Endothelial cell of umbilical vein (primary cell): ENCODE measurements at regions not wholly inside any gene's neighbourhood (a gene's known extent, or its start where the extent isn't known, plus 50 kb on each side); places are given as distances from the start of the nearest gene placed in this dataset.

Experiments used
- BruUV-seq: library from RNA; stranded (reverse); fragments of 400-500 nt; replicated peaks from 2 replicates; lab custom pipeline; 2021; lab: Mats Ljungman, UMichigan
- CTCF ChIA-PET: fragments of 300-600, 350-600 bp; sonication (Branson Sonifier 250); formaldehyde crosslinking; loops from one replicate; lab custom pipeline; 2021; ENCODE audit warnings: antibody characterized with exemption, inconsistent platforms; lab: Charles Lee
- POLR2A ChIA-PET: fragments of 300-600, 350-600 bp; sonication (Branson Sonifier 250); formaldehyde crosslinking; loops from one replicate; lab custom pipeline; 2021; ENCODE audit warnings: antibody characterized with exemption, inconsistent platforms; lab: Charles Lee
- DNase-seq: peaks from one replicate; pipeline ENCODE4 v3.0.0-alpha.2; 2011; ENCODE audit warnings: low read depth, low spot score
- FAIRE-seq: peaks from 2 replicates; lab custom pipeline; 2011; peaks lifted over from hg19 to GRCh38; lab: Jason Lieb, UNC
- H2AFZ ChIP-seq: 2 replicates; pipeline ENCODE4 v1.6.0; 2012; ENCODE audit warnings: low read depth, low read length, control low read depth, inconsistent platforms
- H3K27ac ChIP-seq: 2 replicates; pipeline ENCODE4 v1.5.1; 2011; ENCODE audit warnings: low read depth, mild to moderate bottlenecking, control low read depth, low read length, moderate library complexity; ENCODE audit not compliant: insufficient read depth
- H3K27me3 ChIP-seq, 2 experiments: 2 replicates each; pipeline versions ENCODE4 v1.6.0 to v1.6.1; 2011; ENCODE audit warnings: low read length in 2 of 2, mixed read lengths in 1 of 2; ENCODE audit not compliant: control insufficient read depth in 2 of 2, insufficient read depth in 2 of 2
- H3K36me3 ChIP-seq, 2 experiments: 2 replicates in 1 of 2; 3 replicates in 1 of 2; pipeline ENCODE4 v1.5.1; 2011; ENCODE audit warnings: low read length in 2 of 2, mild to moderate bottlenecking in 1 of 2, moderate library complexity in 1 of 2; ENCODE audit not compliant: control insufficient read depth in 2 of 2, insufficient read depth in 2 of 2; ENCODE audit errors: extremely low read depth in 1 of 2
- H3K4me1 ChIP-seq: 3 replicates; pipeline ENCODE4 v1.5.1; 2011; ENCODE audit warnings: mild to moderate bottlenecking, low read length; ENCODE audit not compliant: control insufficient read depth, insufficient read depth; ENCODE audit errors: extremely low read depth
- H3K4me2 ChIP-seq: 2 replicates; pipeline ENCODE4 v1.6.1; 2011; ENCODE audit warnings: low read length, control low read depth, mixed read lengths; ENCODE audit not compliant: insufficient read depth
- H3K4me3 ChIP-seq, 3 experiments: fragments of 200-600 bp in 1 of 3; sonication (generic), shearing (Covaris generic) in 1 of 3; replicated peaks in 1 of 3; 2 replicates each; pipeline ENCODE4 v1.5.1; 2011 to 2016; ENCODE audit warnings: control low read depth in 3 of 3, low read length in 3 of 3, mild to moderate bottlenecking in 2 of 3, inconsistent platforms in 1 of 3, low read depth in 1 of 3, moderate library complexity in 1 of 3; ENCODE audit not compliant: insufficient read depth in 1 of 3
- H3K79me2 ChIP-seq: 2 replicates; pipeline ENCODE4 v1.6.0; 2012; ENCODE audit warnings: low read length, inconsistent platforms; ENCODE audit not compliant: control insufficient read depth, insufficient read depth
- H3K9ac ChIP-seq: replicated peaks from 2 replicates; pipeline ENCODE3; 2011; ENCODE audit warnings: low read length, control low read depth; ENCODE audit not compliant: insufficient read depth; ENCODE audit errors: extremely low read depth
- H3K9me1 ChIP-seq: replicated peaks from 3 replicates; pipeline ENCODE4 v1.6.0; 2011; ENCODE audit warnings: mild to moderate bottlenecking, low read length; ENCODE audit not compliant: control insufficient read depth, insufficient read depth; ENCODE audit errors: extremely low read depth
- H3K9me3 ChIP-seq: replicated peaks from 2 replicates; pipeline ENCODE4 v1.5.1; 2012; ENCODE audit warnings: low read length, inconsistent platforms; ENCODE audit not compliant: control insufficient read depth, insufficient read depth
- H4K20me1 ChIP-seq: replicated peaks from 2 replicates; pipeline ENCODE3; 2011; ENCODE audit warnings: mild to moderate bottlenecking, low read length; ENCODE audit not compliant: control insufficient read depth, insufficient read depth; ENCODE audit errors: extremely low read depth
- CTCF ChIP-seq, 2 donors: IDR thresholded peaks; 1 replicate in 1 of 2; 2 replicates in 1 of 2; pipeline ENCODE4 v1.5.1; 2011; ENCODE audit warnings: low read length in 2 of 2, mild to moderate bottlenecking in 2 of 2, moderate library complexity in 2 of 2, control low read depth in 1 of 2, inconsistent platforms in 1 of 2, low read depth in 1 of 2; ENCODE audit not compliant: insufficient read depth in 1 of 2; ENCODE audit errors: extremely low read depth in 1 of 2
- EZH2 ChIP-seq: IDR thresholded peaks from 2 replicates; pipeline ENCODE4 v1.6.1; 2012; ENCODE audit warnings: borderline replicate concordance, low read depth, mild to moderate bottlenecking, moderate library complexity, low read length, inconsistent platforms; ENCODE audit not compliant: severe bottlenecking
- FOS ChIP-seq: IDR thresholded peaks from 2 replicates; pipeline ENCODE4 v1.6.1; 2011; ENCODE audit warnings: mild to moderate bottlenecking, low read length, moderate library complexity, borderline replicate concordance; ENCODE audit not compliant: insufficient read depth
- GATA2 ChIP-seq: IDR thresholded peaks from 2 replicates; pipeline ENCODE4 v1.7.0; 2011; ENCODE audit warnings: low read depth, mild to moderate bottlenecking, moderate library complexity, mixed read lengths, low read length; ENCODE audit not compliant: insufficient read length, insufficient read depth
- JUN ChIP-seq: IDR thresholded peaks from 2 replicates; pipeline ENCODE4 v1.6.1; 2011; ENCODE audit warnings: borderline replicate concordance, low read depth; ENCODE audit not compliant: insufficient read length, insufficient read depth
- MAX ChIP-seq: IDR thresholded peaks from 2 replicates; pipeline ENCODE4 v1.6.1; 2011; ENCODE audit not compliant: insufficient read depth, insufficient read length
- MYC ChIP-seq: IDR thresholded peaks from one replicate; pipeline ENCODE4 v1.6.1; 2011; ENCODE audit warnings: mild to moderate bottlenecking, low read depth, low read length
- POLR2A ChIP-seq: IDR thresholded peaks from 2 replicates; pipeline ENCODE4 v1.6.1; 2012; ENCODE audit warnings: low read depth, mild to moderate bottlenecking, control low read depth, low read length
- POLR2AphosphoS5 ChIP-seq: IDR thresholded peaks from 2 replicates; pipeline ENCODE4 v1.6.1; 2012; ENCODE audit warnings: low read depth, mild to moderate bottlenecking, control low read depth, low read length, moderate library complexity; ENCODE audit not compliant: insufficient read depth
- dilution Hi-C: fragments of 300-500 bp; cut with MboI; formaldehyde crosslinking; loops from one replicate; pipeline ENCODE4 v1.15.0; 2019; ENCODE audit warnings: low sequenced_read_pairs; ENCODE audit not compliant: extremely low pct_ligation_motif_present
- intact Hi-C: fragments of 100-400 bp; cut with micrococcal nuclease; formaldehyde crosslinking; loops from one replicate; pipeline ENCODE4 v1.10.0; 2022

GRCh38 chr13:99031832-99032231, 54.0 kb upstream of the DOCK9 start:
- no peak overlapping the region for H3K9ac ChIP-seq
- no peaks in the 10 kb centered on the region for H3K9me3 ChIP-seq
- no peaks in the 10 kb centered on the region for H3K79me2 ChIP-seq
- intact Hi-C loops (loop anchor here (5.0 to 10.0 kb wide), 2 partner anchors 140 to 233 kb away; no protein-coding TSS in a partner anchor), dilution Hi-C loops (no loop called here)
- no peaks in the 10 kb centered on the region for H3K9me1 ChIP-seq
- no peak overlapping the region for H2AFZ ChIP-seq
- BruUV-seq = no TSS peak
- ChIA-PET POLR2A (interaction anchor here (0.7 kb wide), 1 partner anchor 216 kb away, joined by 3 read pairs; no protein-coding TSS in a partner anchor), CTCF (interaction anchor here (0.8 to 5.3 kb wide), 8 partner anchors 9 to 193 kb away, joined by 3 to 50 read pairs (median 5); partner anchors contain the start of gene DOCK9)
- H4K20me1 ChIP-seq = no peaks in the 10 kb centered on the region
- no peak overlapping the region for H3K4me2 ChIP-seq
- H3K27ac ChIP-seq = no peak overlapping the region
- no peak overlapping the region for H3K4me3 ChIP-seq
- DNase-seq (no peak), FAIRE-seq (no peak)
- no peak for TF ChIP-seq FOS
- TF ChIP-seq MYC = no peak
- no peak for TF ChIP-seq CTCF (IDR thresholded peaks at IDR 0.05; ENCODE audit: extremely low read depth in 1 of 2, insufficient read depth in 1 of 2, low read depth in 1 of 2, low read length in 2 of 2)
- TF ChIP-seq JUN = no peak
- no peak for TF ChIP-seq EZH2
- TF ChIP-seq POLR2A = no peak
- no peak for TF ChIP-seq POLR2AphosphoS5
- no peak for TF ChIP-seq MAX
- no peak for TF ChIP-seq GATA2
- H3K27me3 ChIP-seq = no peaks in the 10 kb centered on the region
- H3K36me3 ChIP-seq = no peaks in the 10 kb centered on the region
- H3K4me1 ChIP-seq = peaks cover 16% of the 10 kb centered on the region
